GM12872 (cell line): ENCODE measurements at regions not wholly inside any gene's neighbourhood (a gene's known extent, or its start where the extent isn't known, plus 50 kb on each side); places are given as distances from the start of the nearest gene placed in this dataset.

Source experiments
- CTCF ChIP-seq: IDR thresholded peaks from 3 replicates; pipeline ENCODE4 v1.5.1; 2011; ENCODE audit warnings: low read depth, mild to moderate bottlenecking, low read length, moderate library complexity; ENCODE audit not compliant: insufficient read depth

- TF ChIP-seq CTCF = no peak
These were observed 1462.1 kb downstream of the DPP10 start for GRCh38 chr2:115904516-115904915.

GRCh38 chr2:115908731-115909130 is 1466.3 kb downstream of the DPP10 start:
- no peak for TF ChIP-seq CTCF

- TF ChIP-seq CTCF = no peak
These were observed 1467.8 kb downstream of the DPP10 start for GRCh38 chr2:115910270-115910669.

- TF ChIP-seq CTCF = no peak
These were observed 1471.5 kb downstream of the DPP10 start for GRCh38 chr2:115913921-115914320.

GRCh38 chr2:115921541-115921940 is 1479.1 kb downstream of the DPP10 start:
- TF ChIP-seq CTCF = no peak

- TF ChIP-seq CTCF = no peak
These were observed 1497.5 kb downstream of the DPP10 start for GRCh38 chr2:115939902-115940301.

GRCh38 chr2:115942800-115943199 is 1500.4 kb downstream of the DPP10 start:
- no peak for TF ChIP-seq CTCF

- TF ChIP-seq CTCF = no peak
These were observed 1503.9 kb downstream of the DPP10 start for GRCh38 chr2:115946341-115946740.
